HCT116 (cell line): ENCODE measurements at regions not wholly inside any gene's neighbourhood (a gene's known extent, or its start where the extent isn't known, plus 50 kb on each side); places are given as distances from the start of the nearest gene placed in this dataset.

Experiments used
- EGR1 ChIP-seq: IDR thresholded peaks from 2 replicates; pipeline ENCODE4 v1.6.1; 2012; ENCODE audit warnings: low read depth
- ELF1 ChIP-seq: IDR thresholded peaks from 2 replicates; pipeline ENCODE4 v1.6.1; 2012; ENCODE audit warnings: low read depth, borderline replicate concordance
- EZH2 ChIP-seq: fragments of 200-600 bp; sonication (generic); IDR thresholded peaks from 2 replicates; pipeline ENCODE4 v1.6.1; 2017; ENCODE audit warnings: antibody characterized with exemption, mixed run types
- POLR2A ChIP-seq: IDR thresholded peaks from 2 replicates; pipeline ENCODE4 v1.7.0; 2011; ENCODE audit warnings: borderline replicate concordance; ENCODE audit not compliant: insufficient read depth, insufficient read length; ENCODE audit errors: extremely low read depth
- POLR2AphosphoS5 ChIP-seq: IDR thresholded peaks from 2 replicates; pipeline ENCODE4 v1.6.1; 2011; ENCODE audit warnings: mild to moderate bottlenecking, low read depth, low read length, moderate library complexity
- RAD21 ChIP-seq: IDR thresholded peaks from 2 replicates; pipeline ENCODE4 v1.6.1; 2012; ENCODE audit warnings: low read depth, mild to moderate bottlenecking
- SIN3A ChIP-seq: IDR thresholded peaks from 2 replicates; pipeline ENCODE4 v1.6.1; 2012; ENCODE audit warnings: low read depth
- SRF ChIP-seq: IDR thresholded peaks from 2 replicates; pipeline ENCODE4 v1.6.1; 2012; ENCODE audit warnings: low read depth
- TCF7L2 ChIP-seq: IDR thresholded peaks from 2 replicates; pipeline ENCODE4 v1.7.0; 2011; ENCODE audit warnings: borderline replicate concordance, inconsistent platforms; ENCODE audit not compliant: insufficient read depth, insufficient read length; ENCODE audit errors: extremely low read depth
- TF ChIP-seq, protein P1 (sequence below), 3 experiments: fragments of 200-600 bp in 1 of 3; sonication (generic) in 1 of 3; IDR thresholded peaks in 2 of 3; conservative IDR thresholded peaks in 1 of 3; 2 replicates each; pipeline ENCODE4 v1.5.1; 2012 to 2017; ENCODE audit warnings: low read depth in 2 of 3, low read length in 2 of 3, antibody characterized with exemption in 1 of 3, borderline replicate concordance in 1 of 3, control low read depth in 1 of 3, mild to moderate bottlenecking in 1 of 3, mixed read lengths in 1 of 3, mixed run types in 1 of 3, moderate library complexity in 1 of 3; ENCODE audit not compliant: insufficient read depth in 1 of 3
- TF ChIP-seq, protein P2 (sequence below): IDR thresholded peaks from 2 replicates; pipeline ENCODE4 v1.6.1; 2012

DNA sequence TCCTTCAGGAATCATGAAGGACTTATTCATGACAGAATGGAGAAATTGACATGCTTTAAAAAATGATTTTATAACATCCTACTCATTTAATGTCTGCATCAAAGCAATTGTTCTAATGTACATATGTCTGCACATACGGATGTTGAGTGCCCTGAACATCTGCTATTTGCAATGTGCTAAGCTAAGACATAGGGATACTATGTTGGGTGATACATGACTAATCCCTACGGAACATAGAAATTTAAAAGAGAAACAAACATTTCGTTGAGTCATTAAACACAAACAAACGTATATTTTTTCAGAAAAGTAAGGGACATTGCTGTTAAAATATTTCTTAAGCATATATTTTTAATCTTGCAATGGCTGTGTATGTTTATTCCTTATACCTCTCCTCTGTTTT, 686.5 kb upstream of the ADAMTS16 start:
- TF ChIP-seq POLR2AphosphoS5: no peak
- TF ChIP-seq, protein P1, sequence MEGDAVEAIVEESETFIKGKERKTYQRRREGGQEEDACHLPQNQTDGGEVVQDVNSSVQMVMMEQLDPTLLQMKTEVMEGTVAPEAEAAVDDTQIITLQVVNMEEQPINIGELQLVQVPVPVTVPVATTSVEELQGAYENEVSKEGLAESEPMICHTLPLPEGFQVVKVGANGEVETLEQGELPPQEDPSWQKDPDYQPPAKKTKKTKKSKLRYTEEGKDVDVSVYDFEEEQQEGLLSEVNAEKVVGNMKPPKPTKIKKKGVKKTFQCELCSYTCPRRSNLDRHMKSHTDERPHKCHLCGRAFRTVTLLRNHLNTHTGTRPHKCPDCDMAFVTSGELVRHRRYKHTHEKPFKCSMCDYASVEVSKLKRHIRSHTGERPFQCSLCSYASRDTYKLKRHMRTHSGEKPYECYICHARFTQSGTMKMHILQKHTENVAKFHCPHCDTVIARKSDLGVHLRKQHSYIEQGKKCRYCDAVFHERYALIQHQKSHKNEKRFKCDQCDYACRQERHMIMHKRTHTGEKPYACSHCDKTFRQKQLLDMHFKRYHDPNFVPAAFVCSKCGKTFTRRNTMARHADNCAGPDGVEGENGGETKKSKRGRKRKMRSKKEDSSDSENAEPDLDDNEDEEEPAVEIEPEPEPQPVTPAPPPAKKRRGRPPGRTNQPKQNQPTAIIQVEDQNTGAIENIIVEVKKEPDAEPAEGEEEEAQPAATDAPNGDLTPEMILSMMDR (IDR thresholded peaks at IDR 0.05 in 2 of 3, conservative IDR thresholded peaks at IDR 0.05 in 1 of 3; ENCODE audit: borderline replicate concordance in 1 of 3, insufficient read depth in 1 of 3, low read depth in 2 of 3, low read length in 2 of 3): no peak
- no peak for TF ChIP-seq POLR2A
- TF ChIP-seq, protein P2, sequence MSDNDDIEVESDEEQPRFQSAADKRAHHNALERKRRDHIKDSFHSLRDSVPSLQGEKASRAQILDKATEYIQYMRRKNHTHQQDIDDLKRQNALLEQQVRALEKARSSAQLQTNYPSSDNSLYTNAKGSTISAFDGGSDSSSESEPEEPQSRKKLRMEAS: no peak
- no peak for TF ChIP-seq TCF7L2
- TF ChIP-seq RAD21: no peak
- no peak for TF ChIP-seq EZH2
- TF ChIP-seq EGR1: no peak
- no peak for TF ChIP-seq ELF1
- no peak for TF ChIP-seq SRF
- no peak for TF ChIP-seq SIN3A
